Activated naive CD4-positive, alpha-beta T cell treated with anti-CD3 and anti-CD28 coated beads for 36 hours (primary cell): ENCODE measurements at regions not wholly inside any gene's neighbourhood (a gene's known extent, or its start where the extent isn't known, plus 50 kb on each side); places are given as distances from the start of the nearest gene placed in this dataset.
"Not testable (repeated sequence)": the region's sequence is repeated elsewhere in the genome, so short reads cannot be mapped to it uniquely, and the experiment has no call there.

Experiments used
- CTCF ChIA-PET: fragments of 350-600 bp; sonication (Branson Sonifier 250); formaldehyde crosslinking; loops from one replicate; lab custom pipeline; 2021; ENCODE audit warnings: antibody characterized with exemption; lab: Charles Lee
- DNase-seq: peaks from one replicate; pipeline ENCODE4 v3.0.0-alpha.2; 2020
- H3K27ac Mint-ChIP-seq: one replicate; pipeline ENCODE4 v1.8.0; 2021; ENCODE audit warnings: mild to moderate bottlenecking, mixed read lengths
- H3K27me3 Mint-ChIP-seq: one replicate; pipeline ENCODE4 v1.8.0; 2021; ENCODE audit warnings: low read depth, mixed read lengths
- H3K36me3 Mint-ChIP-seq: one replicate; pipeline ENCODE4 v1.8.0; 2021; ENCODE audit warnings: low read depth, mixed read lengths
- H3K4me1 Mint-ChIP-seq: one replicate; pipeline ENCODE4 v1.8.0; 2021; ENCODE audit warnings: low read depth, mixed read lengths
- H3K4me3 Mint-ChIP-seq: one replicate; pipeline ENCODE4 v1.8.0; 2021; ENCODE audit warnings: mild to moderate bottlenecking, moderate library complexity, mixed read lengths
- H3K9me3 Mint-ChIP-seq: one replicate; pipeline ENCODE4 v1.8.0; 2021; ENCODE audit warnings: mixed read lengths
- intact Hi-C: fragments of 100-400 bp; cut with micrococcal nuclease; formaldehyde crosslinking; loops from one replicate; pipeline ENCODE4 v1.15.1; 2023

GRCh38 chr11:8759634-8760033 lies 77.0 kb downstream of the RPL27A start:
- H3K4me3 Mint-ChIP-seq = no peak overlapping the region
- DNase-seq = no peak
- intact Hi-C loops = no loop called here
- H3K36me3 Mint-ChIP-seq = no peaks in the 10 kb centered on the region
- no peaks in the 10 kb centered on the region for H3K27me3 Mint-ChIP-seq
- no peaks in the 10 kb centered on the region for H3K9me3 Mint-ChIP-seq
- CTCF ChIA-PET = no interaction called here
- H3K4me1 Mint-ChIP-seq = no peaks in the 10 kb centered on the region
- no peak overlapping the region for H3K27ac Mint-ChIP-seq

DNA sequence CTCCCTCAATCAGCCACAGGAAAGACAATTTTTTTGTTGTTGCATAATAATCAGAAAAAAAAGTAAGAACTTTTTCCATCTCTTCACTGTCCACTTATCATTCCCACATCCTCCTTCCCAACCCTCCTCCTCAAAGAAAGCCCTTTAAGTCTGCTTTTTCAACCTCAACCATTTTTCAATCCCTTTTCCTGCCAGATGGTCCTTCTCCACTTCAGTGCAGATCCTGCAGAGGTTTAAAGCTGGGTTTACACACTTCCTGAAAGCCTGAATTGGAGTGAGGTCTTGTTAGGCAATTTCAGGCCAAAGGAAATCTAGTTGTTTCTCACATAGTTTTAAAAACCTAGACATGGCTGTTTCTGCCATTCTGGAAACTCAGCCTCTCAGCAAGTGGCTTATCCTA lies 78.3 kb downstream of the RPL27A start:
- Mint-ChIP-seq H3K4me3 (no peak overlapping the region), H3K4me1 (no peaks in the 10 kb centered on the region), H3K27ac (no peak overlapping the region), H3K9me3 (no peaks in the 10 kb centered on the region), H3K27me3 (no peaks in the 10 kb centered on the region), H3K36me3 (no peaks in the 10 kb centered on the region)
- CTCF ChIA-PET = no interaction called here
- DNase-seq = no peak
- intact Hi-C loops = no loop called here

- H3K36me3 Mint-ChIP-seq = no peaks in the 10 kb centered on the region
- DNase-seq = no peak
- intact Hi-C loops = no loop called here
- H3K27me3 Mint-ChIP-seq = no peaks in the 10 kb centered on the region
- H3K9me3 Mint-ChIP-seq = no peaks in the 10 kb centered on the region
- no peak overlapping the region for H3K27ac Mint-ChIP-seq
- no peaks in the 10 kb centered on the region for H3K4me1 Mint-ChIP-seq
- no peak overlapping the region for H3K4me3 Mint-ChIP-seq
- CTCF ChIA-PET = no interaction called here
Measured at GRCh38 chr11:8763070-8763685, 80.6 kb downstream of the RPL27A start.

DNA sequence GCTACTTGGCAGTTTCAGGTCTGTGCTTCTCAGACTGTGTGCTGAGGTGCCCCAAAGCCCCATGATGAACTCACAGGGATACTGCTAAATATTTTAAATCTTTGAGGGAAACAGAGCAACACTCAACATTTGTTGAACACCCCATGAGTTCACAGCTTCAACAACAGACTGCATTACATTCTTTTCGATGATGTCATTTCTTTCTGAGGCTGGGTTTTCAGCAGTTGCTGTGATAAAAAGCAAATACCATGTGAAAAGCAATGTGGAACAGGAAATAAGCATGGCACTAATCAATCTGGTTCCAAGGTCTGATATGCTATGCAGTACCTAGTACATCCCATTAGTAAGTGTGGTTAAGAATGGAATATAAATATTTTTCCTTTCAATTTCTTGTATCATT lies 82.7 kb downstream of the RPL27A start:
- Mint-ChIP-seq H3K27ac (no peak overlapping the region), H3K4me1 (no peaks in the 10 kb centered on the region), H3K27me3 (no peaks in the 10 kb centered on the region), H3K9me3 (no peaks in the 10 kb centered on the region), H3K4me3 (no peak overlapping the region), H3K36me3 (no peaks in the 10 kb centered on the region)
- CTCF ChIA-PET = interaction anchor here (0.7 kb wide), 1 partner anchor 38 kb away, joined by 3 read pairs; no protein-coding TSS in a partner anchor
- intact Hi-C loops = no loop called here
- DNase-seq = no peak

GRCh38 chr11:8766043-8766987 lies 83.7 kb downstream of the RPL27A start:
- intact Hi-C loops = no loop called here
- CTCF ChIA-PET = interaction anchor here (0.7 kb wide), 2 partner anchors 39 to 119 kb away, joined by 3 to 4 read pairs; no protein-coding TSS in a partner anchor
- Mint-ChIP-seq H3K4me3 (no peak overlapping the region), H3K27ac (no peak overlapping the region), H3K27me3 (no peaks in the 10 kb centered on the region), H3K9me3 (no peaks in the 10 kb centered on the region), H3K36me3 (no peaks in the 10 kb centered on the region), H3K4me1 (no peaks in the 10 kb centered on the region)
- DNase-seq = no peak

DNA sequence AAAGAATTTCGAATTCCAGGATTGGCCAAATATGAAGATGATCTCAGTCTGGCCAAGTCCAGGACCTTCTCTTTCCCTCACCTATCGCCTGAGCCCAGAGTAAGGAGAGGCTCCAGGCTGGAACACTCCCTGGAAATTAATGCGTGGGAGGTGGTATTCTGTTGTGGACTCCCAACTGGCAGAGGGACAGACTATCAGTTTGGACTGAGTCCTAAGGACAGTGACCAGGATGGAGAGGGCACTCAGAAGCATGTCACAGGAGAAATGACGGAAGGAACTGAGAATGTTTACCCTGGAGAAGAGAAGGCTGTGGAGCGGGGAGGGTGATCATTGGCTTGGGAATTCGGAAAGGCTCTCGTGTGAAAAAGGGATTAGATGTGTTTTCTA lies 84.4 kb downstream of the RPL27A start:
- Mint-ChIP-seq H3K4me1 (no peaks in the 10 kb centered on the region), H3K27ac (no peak overlapping the region), H3K27me3 (no peaks in the 10 kb centered on the region), H3K36me3 (no peaks in the 10 kb centered on the region), H3K4me3 (no peak overlapping the region), H3K9me3 (no peaks in the 10 kb centered on the region)
- no peak for DNase-seq
- CTCF ChIA-PET = interaction anchor here (0.7 kb wide), 1 partner anchor 120 kb away, joined by 4 read pairs; no protein-coding TSS in a partner anchor
- intact Hi-C loops = no loop called here

DNA sequence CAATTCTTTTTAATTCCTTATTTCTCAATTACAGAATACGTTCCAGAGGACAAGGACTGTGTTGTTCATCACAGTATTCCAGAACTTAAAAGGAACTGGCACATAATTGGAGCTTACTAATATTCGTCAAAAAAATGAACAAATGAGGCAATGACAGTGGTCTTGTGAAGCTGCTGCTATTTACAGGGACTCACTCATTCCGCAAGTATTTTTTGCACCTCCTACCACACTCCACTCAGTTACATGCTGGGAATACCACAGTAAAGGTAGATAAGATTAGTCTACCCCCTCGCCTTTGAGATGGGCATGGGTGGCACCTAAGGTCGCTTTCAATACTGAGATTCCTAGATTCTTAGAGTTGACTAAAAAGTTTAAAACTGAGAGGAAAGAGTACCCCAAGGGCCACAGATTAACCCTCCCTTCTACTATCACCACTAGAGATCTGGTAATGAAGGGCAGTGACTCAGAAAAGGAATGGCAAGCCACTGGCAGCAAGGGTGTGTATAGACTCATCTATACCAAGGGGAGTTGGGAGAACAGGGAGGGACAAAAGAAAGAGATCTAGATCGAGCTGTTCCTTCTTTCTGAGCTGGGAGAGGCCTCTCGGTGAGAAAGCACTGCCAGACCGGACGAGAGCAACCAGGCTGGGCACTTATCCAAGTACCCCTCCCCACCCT lies 85.0 kb downstream of the RPL27A start:
- Mint-ChIP-seq H3K4me3 (no peak overlapping the region), H3K9me3 (no peaks in the 10 kb centered on the region), H3K27me3 (no peaks in the 10 kb centered on the region), H3K27ac (no peak overlapping the region), H3K4me1 (no peaks in the 10 kb centered on the region), H3K36me3 (no peaks in the 10 kb centered on the region)
- no peak for DNase-seq
- CTCF ChIA-PET = interaction anchor here (0.7 kb wide), 1 partner anchor 120 kb away, joined by 4 read pairs; no protein-coding TSS in a partner anchor
- intact Hi-C loops = no loop called here

GRCh38 chr11:8768625-8769333 lies 86.2 kb downstream of the RPL27A start:
- no peaks in the 10 kb centered on the region for H3K4me1 Mint-ChIP-seq
- H3K36me3 Mint-ChIP-seq = no peaks in the 10 kb centered on the region
- H3K9me3 Mint-ChIP-seq = no peaks in the 10 kb centered on the region
- no peak for DNase-seq
- H3K27ac Mint-ChIP-seq = no peak overlapping the region
- CTCF ChIA-PET = no interaction called here
- H3K4me3 Mint-ChIP-seq = no peak overlapping the region
- H3K27me3 Mint-ChIP-seq = no peaks in the 10 kb centered on the region
- intact Hi-C loops = no loop called here

DNA sequence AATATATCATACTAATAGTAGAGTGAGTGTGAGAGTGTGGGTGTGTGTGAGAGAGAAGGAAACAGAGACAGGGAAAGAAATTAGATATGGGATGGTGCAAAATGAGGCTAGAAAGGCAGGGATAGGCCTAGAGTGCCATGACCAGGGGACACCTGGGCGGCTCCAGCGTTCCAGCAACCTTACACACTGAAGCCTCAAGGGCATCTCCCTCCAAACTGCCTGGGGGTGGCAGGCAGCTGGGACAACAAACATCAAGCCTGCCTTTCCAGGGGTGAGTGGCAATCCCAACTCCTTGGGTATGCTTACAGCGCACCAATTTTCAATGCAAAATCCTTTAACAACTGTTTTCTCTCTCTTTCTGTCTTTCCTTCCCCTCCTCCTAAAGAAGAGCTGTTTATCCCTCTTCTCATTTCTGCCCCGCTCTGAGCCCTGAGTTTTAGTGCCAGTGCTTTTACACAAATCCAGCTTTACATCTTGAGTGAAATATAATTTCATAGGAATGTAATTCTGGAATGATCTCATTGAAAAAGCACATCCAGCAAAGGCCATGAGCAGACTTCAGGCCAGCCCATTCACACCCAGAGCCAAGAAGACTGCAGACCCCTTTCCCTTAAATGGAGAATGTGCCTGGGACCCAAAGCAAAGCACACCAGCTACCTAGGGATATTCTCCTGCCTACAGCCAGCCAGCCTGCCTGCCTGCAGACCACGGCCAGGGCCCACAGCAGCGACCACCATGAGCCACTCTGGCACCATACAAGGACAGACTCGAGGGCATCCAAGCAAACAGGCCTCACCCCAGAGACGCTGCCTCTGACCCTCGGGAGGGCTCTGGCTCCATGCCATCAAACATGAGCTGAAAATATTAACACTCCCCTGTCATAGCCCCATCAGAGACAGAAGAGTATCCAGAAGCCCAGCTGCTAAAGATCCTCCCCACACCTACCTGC lies 90.3 kb downstream of the RPL27A start:
- Mint-ChIP-seq H3K36me3 (no peaks in the 10 kb centered on the region), H3K4me3 (no peak overlapping the region), H3K27ac (no peak overlapping the region), H3K27me3 (no peaks in the 10 kb centered on the region), H3K4me1 (no peaks in the 10 kb centered on the region), H3K9me3 (no peaks in the 10 kb centered on the region)
- CTCF ChIA-PET = no interaction called here
- no peak for DNase-seq
- intact Hi-C loops = no loop called here

DNA sequence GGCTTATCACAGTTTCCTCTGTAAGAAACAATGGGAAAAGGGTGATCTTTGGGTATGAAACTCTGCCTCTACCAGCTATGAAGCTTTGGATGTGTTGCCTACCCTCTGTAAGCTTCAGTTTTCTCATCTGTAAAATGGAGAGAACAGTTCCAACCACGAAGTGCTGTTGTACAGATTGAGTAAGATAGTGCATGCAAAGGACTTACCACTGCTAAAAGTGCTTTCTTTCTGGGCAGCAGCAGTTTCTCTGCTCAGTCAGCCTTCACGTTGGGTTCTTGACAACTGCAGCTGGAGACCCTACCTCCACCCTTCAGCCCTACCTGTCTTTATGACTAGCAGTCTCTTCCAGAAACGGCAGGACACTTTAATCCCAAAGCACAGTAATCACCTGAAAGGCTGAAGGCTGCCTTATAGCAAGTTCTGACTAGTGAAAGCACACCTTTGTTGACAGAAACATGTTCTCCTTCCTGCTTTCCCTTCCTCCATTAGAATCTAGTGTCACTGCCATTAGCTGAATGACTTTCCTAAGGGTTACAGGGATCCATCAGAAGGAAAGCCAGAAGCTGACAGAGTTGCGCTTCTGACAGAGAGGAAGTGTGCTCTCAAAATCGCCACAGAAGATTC lies 91.4 kb downstream of the RPL27A start:
- CTCF ChIA-PET = no interaction called here
- H3K27me3 Mint-ChIP-seq = peaks cover 3% of the 10 kb centered on the region

GRCh38 chr11:8774916-8775315 lies 92.3 kb downstream of the RPL27A start:
- H3K9me3 Mint-ChIP-seq, H3K27ac Mint-ChIP-seq, H3K4me3 Mint-ChIP-seq, CTCF ChIA-PET, intact Hi-C loops, DNase-seq, H3K4me1 Mint-ChIP-seq, H3K36me3 Mint-ChIP-seq, H3K27me3 Mint-ChIP-seq: not testable (repeated sequence)

More for the DNA sequence above, 91.4 kb downstream of the RPL27A start:
- Mint-ChIP-seq H3K9me3 (no peaks in the 10 kb centered on the region), H3K4me3 (no peak overlapping the region), H3K36me3 (no peaks in the 10 kb centered on the region), H3K27ac (no peak overlapping the region), H3K4me1 (no peaks in the 10 kb centered on the region)
- intact Hi-C loops = no loop called here
- no peak for DNase-seq
